H1 (cell line): ENCODE measurements at regions not wholly inside any gene's neighbourhood (a gene's known extent, or its start where the extent isn't known, plus 50 kb on each side); places are given as distances from the start of the nearest gene placed in this dataset.

Source experiments
- CHD7 ChIP-seq: fragments of 300-600 bp; sonication (generic); IDR thresholded peaks from 2 replicates; pipeline ENCODE4 v1.7.1; 2012; ENCODE audit warnings: low read length, moderate library complexity, mild to moderate bottlenecking, inconsistent platforms; ENCODE audit not compliant: insufficient replicate concordance
- CREB1 ChIP-seq: IDR thresholded peaks from 2 replicates; pipeline ENCODE4 v1.6.1; 2012; ENCODE audit warnings: inconsistent platforms
- CTCF ChIP-seq, 3 experiments: IDR thresholded peaks; 1 replicate in 2 of 3; 2 replicates in 1 of 3; pipeline versions ENCODE4 v1.5.1 to v1.6.1; 2011; ENCODE audit warnings: low read length in 3 of 3, mild to moderate bottlenecking in 3 of 3, inconsistent platforms in 2 of 3, low read depth in 1 of 3, moderate library complexity in 1 of 3; ENCODE audit not compliant: insufficient read depth in 1 of 3; ENCODE audit errors: control extremely low read depth in 1 of 3
- JUN ChIP-seq: IDR thresholded peaks from 2 replicates; pipeline ENCODE4 v1.6.1; 2011; ENCODE audit warnings: low read depth, mild to moderate bottlenecking, improper control_type of control experiment, low read length

GRCh38 chr13:77820431-77821149, 98.0 kb downstream of the EDNRB start (continued):
- TF ChIP-seq CHD7 = no peak
- TF ChIP-seq JUN = no peak
- no peak for TF ChIP-seq CREB1
- TF ChIP-seq CTCF (IDR thresholded peaks at IDR 0.05; ENCODE audit: control extremely low read depth in 1 of 3, insufficient read depth in 1 of 3, low read depth in 1 of 3, low read length in 3 of 3) = peak in 1 of 3 experiments; percentile 40; a peak in 2 of 4 replicates
